NCI-H128 (cell line): ENCODE measurements at regions not wholly inside any gene's neighbourhood (a gene's known extent, or its start where the extent isn't known, plus 50 kb on each side); places are given as distances from the start of the nearest gene placed in this dataset.

Experiments
- DNase-seq: peaks from one replicate; lab custom pipeline; 2025; ENCODE audit not compliant: unreplicated experiment; lab: John Stamatoyannopoulos, UW

DNA sequence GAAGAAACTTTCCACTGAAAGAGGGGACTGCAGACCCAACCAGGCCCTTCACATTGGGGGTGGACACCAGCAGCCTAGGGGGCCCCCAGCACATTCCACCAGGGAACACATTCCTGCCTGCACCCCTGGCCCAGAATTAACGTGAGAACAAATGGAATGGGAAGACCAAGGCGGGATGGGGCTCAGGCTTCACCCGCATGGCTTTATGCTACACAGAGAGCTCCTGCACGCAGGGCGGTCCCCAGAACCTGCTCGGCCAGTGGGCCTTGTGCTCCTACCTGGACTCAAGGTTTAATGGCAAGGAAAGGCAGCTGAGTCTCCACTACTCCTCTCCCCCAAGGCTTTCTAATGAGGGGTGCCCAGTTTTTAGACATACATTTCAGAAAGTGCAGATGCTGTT, 146.3 kb upstream of the GPR26 start:
- no peak for DNase-seq

DNA sequence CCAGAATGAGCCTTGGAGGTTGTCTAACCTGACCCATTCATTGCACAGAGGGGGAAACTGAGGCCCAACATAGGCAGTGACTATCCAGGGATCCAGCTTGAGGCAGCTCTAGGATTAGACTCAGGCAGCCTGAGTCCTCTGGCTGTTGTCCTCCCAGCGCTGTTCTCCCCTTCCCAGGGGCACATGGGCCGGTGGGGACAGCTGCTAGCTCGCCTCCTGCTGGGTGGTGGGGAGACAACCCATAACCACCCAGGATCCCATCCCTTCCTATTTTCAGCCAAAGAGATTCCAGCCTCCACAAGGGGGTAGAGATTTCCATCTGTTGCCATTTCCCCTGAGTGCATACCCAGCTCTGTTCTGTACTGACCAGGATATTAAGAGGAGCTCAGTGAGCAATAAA, 145.1 kb upstream of the GPR26 start:
- no peak for DNase-seq

DNA sequence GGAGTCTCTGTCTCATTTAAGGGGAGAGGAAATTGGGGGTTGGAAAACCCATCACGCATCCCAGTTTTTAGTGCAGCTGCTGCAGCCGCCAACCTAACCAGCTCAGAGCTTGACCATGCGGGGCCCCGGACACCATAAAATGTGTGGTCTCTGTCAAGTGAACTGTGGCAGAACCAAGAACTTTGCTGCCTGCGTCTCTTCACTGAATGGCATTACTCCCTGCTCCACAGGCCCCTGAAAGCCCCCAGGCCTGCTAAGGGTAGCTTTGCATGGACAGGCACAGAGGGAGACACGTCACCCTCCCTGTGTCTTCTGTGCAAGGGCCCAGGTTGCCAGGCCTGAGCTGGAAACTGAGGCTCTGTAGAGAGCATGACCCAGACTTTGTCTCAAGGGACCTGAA, 144.6 kb upstream of the GPR26 start:
- no peak for DNase-seq

DNA sequence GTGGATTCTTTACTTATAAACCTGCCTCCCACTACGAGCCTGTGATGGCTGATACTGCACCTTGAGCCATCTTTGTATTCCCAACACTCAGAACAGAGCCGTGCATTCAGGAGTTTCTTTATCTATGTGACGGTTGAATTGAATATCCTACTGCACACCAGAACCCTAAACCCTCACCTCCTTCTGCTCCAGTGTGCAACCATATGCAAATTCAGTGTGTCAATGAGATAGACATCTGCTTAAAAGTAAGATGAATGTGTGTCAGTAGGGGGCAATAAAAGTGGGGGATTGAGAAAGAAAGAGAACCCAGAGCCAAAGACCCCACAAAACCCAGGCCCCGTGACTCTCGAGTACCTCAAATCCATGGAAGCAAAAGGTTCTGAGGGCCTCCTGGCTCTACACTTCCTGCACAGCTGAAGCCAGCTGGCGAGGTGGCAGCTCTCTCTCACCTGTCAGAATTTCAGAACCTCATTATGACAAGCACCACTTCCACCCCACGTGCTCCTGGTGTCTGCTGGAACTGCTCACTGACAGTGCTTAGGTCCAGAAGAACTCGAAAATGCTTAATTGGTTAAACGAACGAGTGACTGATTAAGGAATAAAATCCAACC, 143.3 kb upstream of the GPR26 start:
- no peak for DNase-seq

DNA sequence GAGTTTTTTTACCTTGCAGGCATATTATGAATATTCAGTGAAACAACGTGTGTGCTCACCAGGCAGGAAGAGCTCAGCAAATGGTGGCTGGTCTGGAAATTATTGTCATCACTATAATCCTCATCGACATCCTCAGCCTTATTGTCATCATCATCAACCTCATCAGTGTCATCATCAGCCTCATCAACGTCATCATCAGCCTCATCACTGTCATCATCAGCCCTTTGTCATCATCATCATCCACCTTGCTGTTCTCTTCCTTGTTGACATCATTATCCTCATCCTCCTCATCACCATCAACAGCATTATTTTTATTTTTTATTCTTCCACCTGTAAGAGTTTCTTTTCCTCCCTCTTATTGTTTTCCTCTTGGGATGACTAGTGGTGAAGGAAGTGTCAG, 142.3 kb upstream of the GPR26 start:
- no peak for DNase-seq

DNA sequence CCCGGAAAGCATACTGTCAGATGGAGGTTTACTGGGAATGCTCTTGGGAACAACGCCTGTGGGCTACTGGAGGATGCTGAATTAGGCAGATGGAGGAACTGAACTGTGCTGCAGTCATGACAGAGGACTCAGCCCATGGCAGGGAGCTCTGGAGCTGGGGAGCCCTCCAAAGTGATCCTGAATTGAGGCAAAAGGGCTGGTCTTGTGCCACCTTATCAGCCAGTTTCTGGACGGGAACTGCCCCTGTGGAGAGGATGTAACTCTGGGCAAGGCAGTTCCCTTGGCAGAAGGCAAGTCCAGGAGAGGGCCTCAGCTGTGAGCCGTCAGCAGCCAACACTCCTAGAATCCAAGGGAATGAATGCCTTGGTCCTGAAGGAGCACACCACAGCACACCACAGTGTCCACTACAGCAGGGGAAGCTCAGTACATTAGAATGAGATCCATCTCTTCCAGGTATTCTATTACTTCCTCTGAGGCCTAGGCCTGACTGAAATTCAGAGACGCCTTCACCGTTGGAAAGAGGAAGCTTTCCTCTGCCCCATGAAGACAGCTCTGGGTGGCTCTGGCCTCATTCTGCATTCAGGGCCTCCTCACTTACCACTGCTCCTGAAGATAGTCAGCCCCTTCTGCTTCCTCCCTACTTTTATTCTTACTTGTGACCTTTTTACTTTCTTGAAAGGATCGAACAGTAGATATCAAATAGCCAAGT, 139.6 kb upstream of the GPR26 start:
- no peak for DNase-seq

- no peak for DNase-seq
Measured at GRCh38 chr10:123527151-123527550, 139.0 kb upstream of the GPR26 start.

DNA sequence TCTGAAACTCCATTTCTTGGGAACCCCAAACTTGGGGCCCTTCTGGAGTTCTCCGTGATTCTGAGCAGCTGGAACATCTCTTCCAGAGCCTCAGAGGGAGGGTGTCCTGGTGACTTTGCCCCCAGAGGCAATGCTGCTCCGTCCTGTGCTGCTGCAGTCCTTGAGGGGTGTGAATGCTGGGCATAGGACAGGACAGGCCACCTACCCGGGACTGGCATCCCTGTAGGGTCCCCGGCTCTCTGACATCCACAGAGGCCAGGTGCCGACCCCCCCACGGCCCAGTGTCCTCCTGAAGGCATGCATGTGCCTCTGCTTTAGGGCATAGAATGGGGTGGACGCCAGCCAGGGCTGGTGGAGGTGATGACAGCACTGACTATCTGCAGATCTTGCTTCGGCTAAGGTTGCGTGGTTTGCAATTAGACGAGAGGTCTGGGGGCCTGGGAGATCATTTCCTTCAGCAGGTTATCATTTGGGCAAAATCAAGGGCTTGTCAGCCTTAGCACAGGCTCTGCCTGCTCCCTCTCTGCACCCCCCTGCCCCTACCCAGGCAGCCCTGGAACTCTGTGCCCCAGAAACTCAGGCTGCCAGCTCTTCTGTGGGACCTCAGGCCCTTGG, 136.9 kb upstream of the GPR26 start:
- DNase-seq: no peak

DNA sequence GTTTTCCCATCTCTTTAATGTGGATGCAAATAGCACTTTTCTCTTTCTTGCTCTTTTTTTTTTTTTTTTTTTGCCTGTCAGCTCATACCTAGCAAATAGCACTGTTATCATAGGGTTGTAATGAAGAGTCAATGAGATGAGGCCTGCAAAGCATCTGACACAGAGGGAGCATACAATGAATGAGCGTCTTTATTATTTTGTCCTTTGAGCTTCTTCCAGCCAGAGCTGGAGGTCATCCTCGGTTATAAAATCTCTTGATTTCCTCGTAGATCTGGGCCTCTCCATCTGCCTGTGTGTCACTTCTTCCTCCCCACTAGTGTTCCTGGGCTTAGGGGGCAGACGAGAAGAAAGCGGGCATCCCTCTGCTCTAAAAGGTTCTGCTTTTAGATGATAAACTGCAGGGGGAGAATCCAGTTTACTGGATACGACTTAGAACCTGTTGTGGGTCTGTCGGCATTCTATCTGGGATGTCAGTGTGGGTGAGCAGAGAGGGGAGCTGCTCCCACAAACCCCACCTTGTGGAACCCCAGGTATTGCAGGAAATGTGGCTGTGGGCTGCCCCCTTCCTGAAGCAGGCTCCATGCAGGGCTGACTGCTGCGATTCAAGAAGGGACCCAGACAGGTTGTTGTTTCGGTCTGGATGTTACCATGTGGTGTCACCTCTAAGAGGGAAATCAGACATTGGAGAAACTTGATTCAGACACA, 135.8 kb upstream of the GPR26 start:
- DNase-seq: no peak

DNA sequence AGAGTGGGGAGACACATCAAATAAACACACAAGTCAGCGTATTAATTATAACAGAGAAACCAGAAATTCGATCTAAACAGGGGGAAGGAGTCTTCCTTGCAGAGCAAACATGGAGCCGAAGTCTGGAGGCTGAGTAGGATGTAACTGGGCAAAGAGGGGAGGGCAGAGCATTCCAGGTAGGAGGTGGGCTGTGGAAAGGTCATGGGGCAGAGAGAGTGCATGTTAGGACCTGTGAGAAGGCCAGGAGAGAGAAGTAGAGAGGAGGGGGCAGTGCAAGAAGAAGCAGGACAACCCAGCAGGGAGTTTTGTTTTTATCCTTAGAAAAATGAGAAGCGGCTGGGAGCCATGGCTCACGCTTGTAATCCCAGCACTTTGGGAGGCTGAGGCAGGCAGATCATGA, 130.8 kb upstream of the GPR26 start:
- no peak for DNase-seq

DNA sequence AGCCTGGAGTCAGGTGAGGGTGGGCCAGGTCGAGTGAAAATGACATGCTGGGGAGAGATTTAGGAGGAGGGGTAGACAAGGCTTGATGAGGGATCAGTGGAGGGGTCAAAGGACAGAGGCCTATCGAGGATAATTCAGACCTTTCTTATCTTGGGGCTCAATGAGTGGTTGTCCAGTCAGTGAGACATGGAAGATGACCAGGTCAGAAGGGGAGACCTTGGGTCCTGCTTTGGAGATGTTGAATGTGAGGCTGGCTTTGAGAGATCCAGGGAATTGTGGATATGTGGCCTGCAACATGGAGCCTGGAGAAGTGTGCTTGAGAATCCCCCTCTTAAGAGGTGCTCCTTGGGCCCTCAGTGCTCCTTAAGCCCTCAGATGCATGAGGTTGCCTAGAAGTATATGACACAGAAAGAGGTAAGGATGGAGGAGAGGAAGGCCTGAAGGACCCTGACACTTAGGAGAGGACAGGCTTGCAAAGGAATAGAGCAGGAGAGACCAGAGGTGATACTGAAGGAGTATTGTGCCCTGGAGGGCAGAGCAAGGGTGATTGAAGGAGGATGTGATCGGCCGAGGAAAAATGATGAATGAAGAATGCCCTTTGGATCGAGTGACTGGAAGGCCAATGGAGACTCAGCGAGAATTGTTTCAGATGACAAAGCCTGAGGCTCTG, 129.8 kb upstream of the GPR26 start:
- DNase-seq: no peak

DNA sequence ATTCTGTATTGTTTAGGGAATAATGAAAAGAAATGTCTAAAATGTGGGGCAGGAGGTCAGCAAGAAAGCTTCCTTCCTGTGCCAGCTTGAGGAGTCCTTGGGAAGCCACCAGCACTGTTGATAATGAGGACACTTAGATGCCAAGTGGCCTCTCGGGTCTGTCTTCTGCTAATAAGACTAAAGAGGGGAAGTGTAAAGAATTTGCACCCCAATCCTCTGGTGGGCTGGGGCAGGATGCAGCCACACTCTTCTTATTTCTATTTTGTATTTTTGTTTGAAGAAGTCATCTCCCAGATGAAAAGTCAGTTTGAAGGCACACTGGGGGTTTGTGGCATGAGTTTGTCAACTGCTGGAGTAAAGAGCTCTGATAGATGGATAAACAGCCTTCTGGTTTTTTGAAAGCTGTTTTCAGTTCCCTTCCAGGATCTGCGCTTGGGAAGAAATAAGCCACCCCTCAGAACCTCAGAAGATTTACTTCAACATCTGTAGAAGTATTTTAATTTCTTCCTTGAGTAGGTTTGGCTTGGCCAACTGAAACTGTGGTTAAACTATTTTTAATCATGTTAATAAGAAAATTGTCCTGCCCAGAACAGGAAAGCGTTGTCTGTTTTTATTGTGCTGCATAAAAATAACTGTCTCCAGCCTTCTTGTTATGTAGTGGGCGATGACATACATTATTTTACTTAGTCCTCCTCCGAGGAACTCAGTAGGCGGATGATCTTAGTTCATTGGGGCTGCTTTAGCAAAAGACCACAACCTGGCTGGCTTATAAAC, 128.8 kb upstream of the GPR26 start:
- DNase-seq: no peak

- no peak for DNase-seq
Measured at GRCh38 chr10:123538401-123539320, 127.5 kb upstream of the GPR26 start.

- DNase-seq: no peak
Measured at GRCh38 chr10:123544986-123545385, 121.2 kb upstream of the GPR26 start.

DNA sequence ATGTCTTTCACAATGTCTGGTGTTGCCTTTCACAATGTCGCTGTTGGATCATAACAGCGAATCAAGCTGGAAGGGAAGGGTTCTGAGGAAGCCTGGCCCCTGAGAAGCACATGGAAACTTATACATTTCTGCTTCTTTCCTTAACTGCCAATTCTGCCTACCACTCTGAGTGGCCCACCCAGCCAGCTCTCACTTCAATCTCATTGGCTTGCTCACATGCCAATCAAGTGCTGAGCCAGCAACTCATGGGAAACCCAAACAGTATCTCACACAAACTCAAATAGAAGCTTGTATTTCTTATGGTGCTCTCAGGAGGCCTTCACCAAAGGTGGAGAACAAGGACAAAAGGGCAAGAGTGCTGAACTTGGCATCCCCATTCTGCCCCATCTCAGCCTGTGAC, 117.4 kb upstream of the GPR26 start:
- DNase-seq: no peak

- no peak for DNase-seq
Measured at GRCh38 chr10:123549761-123550454, 116.2 kb upstream of the GPR26 start.

- DNase-seq: no peak
Measured at GRCh38 chr10:123550675-123551096, 115.5 kb upstream of the GPR26 start.

- DNase-seq: no peak
Measured at GRCh38 chr10:123551259-123551658, 114.9 kb upstream of the GPR26 start.
